ENCODE measurements at regions not wholly inside any gene's neighbourhood (a gene's known extent, or its start where the extent isn't known, plus 50 kb on each side); places are given as distances from the start of the nearest gene placed in this dataset.

- H3K4me3 ChIP-seq (ENCODE audit: low read length): no peak overlapping the region
- no peaks in the 10 kb centered on the region for H3K36me3 ChIP-seq (ENCODE audit: insufficient read depth, low read length)
- peaks cover 18% of the 10 kb centered on the region for H3K4me1 ChIP-seq (ENCODE audit: insufficient read depth, low read length)
Measured at GRCh38 chr2:134087371-134087921, 166.4 kb upstream of the MGAT5 start.

GRCh38 chr2:134089454-134089853 lies 164.4 kb upstream of the MGAT5 start:
- no peaks in the 10 kb centered on the region for H3K27me3 ChIP-seq (ENCODE audit: insufficient read depth, low read length)
- H3K36me3 ChIP-seq (ENCODE audit: insufficient read depth, low read length): no peaks in the 10 kb centered on the region
- H3K4me1 ChIP-seq (ENCODE audit: insufficient read depth, low read length): peaks cover 18% of the 10 kb centered on the region
- H2AFZ ChIP-seq (ENCODE audit: low read depth, low read length): no peak overlapping the region
- no peak overlapping the region for H3K4me3 ChIP-seq (ENCODE audit: low read length)
- H3K9me3 ChIP-seq (ENCODE audit: low read length): peaks cover 1% of the 10 kb centered on the region

More at GRCh38 chr2:134087371-134087921, 166.4 kb upstream of the MGAT5 start:
- Histone ChIP-seq H2AFZ (ENCODE audit: low read depth, low read length) (no peak overlapping the region), H3K27me3 (ENCODE audit: insufficient read depth, low read length) (no peaks in the 10 kb centered on the region), H3K9me3 (ENCODE audit: low read length) (peaks cover 1% of the 10 kb centered on the region)

GRCh38 chr2:134097740-134098139 lies 156.1 kb upstream of the MGAT5 start:
- Histone ChIP-seq H3K9me3 (ENCODE audit: low read length) (no peaks in the 10 kb centered on the region), H3K27me3 (ENCODE audit: insufficient read depth, low read length) (no peaks in the 10 kb centered on the region), H3K36me3 (ENCODE audit: insufficient read depth, low read length) (no peaks in the 10 kb centered on the region), H3K4me1 (ENCODE audit: insufficient read depth, low read length) (no peaks in the 10 kb centered on the region), H3K4me3 (ENCODE audit: low read length) (no peak overlapping the region), H2AFZ (ENCODE audit: low read depth, low read length) (no peak overlapping the region)

- H3K4me1 ChIP-seq (ENCODE audit: insufficient read depth, low read length): no peaks in the 10 kb centered on the region
- no peaks in the 10 kb centered on the region for H3K36me3 ChIP-seq (ENCODE audit: insufficient read depth, low read length)
- H3K27me3 ChIP-seq (ENCODE audit: insufficient read depth, low read length): no peaks in the 10 kb centered on the region
- no peaks in the 10 kb centered on the region for H3K9me3 ChIP-seq (ENCODE audit: low read length)
- no peak overlapping the region for H2AFZ ChIP-seq (ENCODE audit: low read depth, low read length)
- H3K4me3 ChIP-seq (ENCODE audit: low read length): no peak overlapping the region
Measured at GRCh38 chr2:134098321-134098720, 155.6 kb upstream of the MGAT5 start.

- Histone ChIP-seq H3K4me3 (ENCODE audit: low read length) (no peak overlapping the region), H3K36me3 (ENCODE audit: insufficient read depth, low read length) (no peaks in the 10 kb centered on the region), H3K4me1 (ENCODE audit: insufficient read depth, low read length) (no peaks in the 10 kb centered on the region), H2AFZ (ENCODE audit: low read depth, low read length) (no peak overlapping the region), H3K9me3 (ENCODE audit: low read length) (no peaks in the 10 kb centered on the region), H3K27me3 (ENCODE audit: insufficient read depth, low read length) (no peaks in the 10 kb centered on the region)
Measured at GRCh38 chr2:134099273-134099672, 154.6 kb upstream of the MGAT5 start.

GRCh38 chr2:134103196-134103595 lies 150.7 kb upstream of the MGAT5 start:
- Histone ChIP-seq H3K4me1 (ENCODE audit: insufficient read depth, low read length) (peaks cover 6% of the 10 kb centered on the region), H3K4me3 (ENCODE audit: low read length) (no peak overlapping the region), H3K9me3 (ENCODE audit: low read length) (no peaks in the 10 kb centered on the region), H3K27me3 (ENCODE audit: insufficient read depth, low read length) (no peaks in the 10 kb centered on the region), H2AFZ (ENCODE audit: low read depth, low read length) (no peak overlapping the region), H3K36me3 (ENCODE audit: insufficient read depth, low read length) (no peaks in the 10 kb centered on the region)

- Histone ChIP-seq H3K36me3 (ENCODE audit: insufficient read depth, low read length) (no peaks in the 10 kb centered on the region), H2AFZ (ENCODE audit: low read depth, low read length) (no peak overlapping the region), H3K4me3 (ENCODE audit: low read length) (no peak overlapping the region), H3K9me3 (ENCODE audit: low read length) (no peaks in the 10 kb centered on the region), H3K27me3 (ENCODE audit: insufficient read depth, low read length) (no peaks in the 10 kb centered on the region), H3K4me1 (ENCODE audit: insufficient read depth, low read length) (peaks cover 6% of the 10 kb centered on the region)
Measured at GRCh38 chr2:134104754-134105153, 149.1 kb upstream of the MGAT5 start.

- Histone ChIP-seq H3K4me3 (ENCODE audit: low read length) (no peak overlapping the region), H2AFZ (ENCODE audit: low read depth, low read length) (no peak overlapping the region), H3K4me1 (ENCODE audit: insufficient read depth, low read length) (peaks cover 6% of the 10 kb centered on the region), H3K9me3 (ENCODE audit: low read length) (no peaks in the 10 kb centered on the region), H3K27me3 (ENCODE audit: insufficient read depth, low read length) (no peaks in the 10 kb centered on the region), H3K36me3 (ENCODE audit: insufficient read depth, low read length) (no peaks in the 10 kb centered on the region)
Measured at GRCh38 chr2:134107402-134107801, 146.5 kb upstream of the MGAT5 start.

GRCh38 chr2:134108113-134108512 lies 145.8 kb upstream of the MGAT5 start:
- Histone ChIP-seq H3K4me1 (ENCODE audit: insufficient read depth, low read length) (peaks cover 6% of the 10 kb centered on the region), H3K36me3 (ENCODE audit: insufficient read depth, low read length) (no peaks in the 10 kb centered on the region), H2AFZ (ENCODE audit: low read depth, low read length) (no peak overlapping the region), H3K27me3 (ENCODE audit: insufficient read depth, low read length) (no peaks in the 10 kb centered on the region), H3K9me3 (ENCODE audit: low read length) (no peaks in the 10 kb centered on the region), H3K4me3 (ENCODE audit: low read length) (no peak overlapping the region)

GRCh38 chr2:134109246-134109645 lies 144.6 kb upstream of the MGAT5 start:
- peaks cover 6% of the 10 kb centered on the region for H3K4me1 ChIP-seq (ENCODE audit: insufficient read depth, low read length)
- H3K4me3 ChIP-seq (ENCODE audit: low read length): no peak overlapping the region
- no peak overlapping the region for H2AFZ ChIP-seq (ENCODE audit: low read depth, low read length)
- H3K9me3 ChIP-seq (ENCODE audit: low read length): no peaks in the 10 kb centered on the region
- no peaks in the 10 kb centered on the region for H3K27me3 ChIP-seq (ENCODE audit: insufficient read depth, low read length)
- no peaks in the 10 kb centered on the region for H3K36me3 ChIP-seq (ENCODE audit: insufficient read depth, low read length)

GRCh38 chr2:134109725-134110124 lies 144.1 kb upstream of the MGAT5 start:
- Histone ChIP-seq H3K4me1 (ENCODE audit: insufficient read depth, low read length) (peaks cover 6% of the 10 kb centered on the region), H3K36me3 (ENCODE audit: insufficient read depth, low read length) (no peaks in the 10 kb centered on the region), H3K9me3 (ENCODE audit: low read length) (no peaks in the 10 kb centered on the region), H3K27me3 (ENCODE audit: insufficient read depth, low read length) (no peaks in the 10 kb centered on the region), H2AFZ (ENCODE audit: low read depth, low read length) (no peak overlapping the region), H3K4me3 (ENCODE audit: low read length) (no peak overlapping the region)

- Histone ChIP-seq H3K36me3 (ENCODE audit: insufficient read depth, low read length) (no peaks in the 10 kb centered on the region), H3K9me3 (ENCODE audit: low read length) (no peaks in the 10 kb centered on the region), H3K4me3 (ENCODE audit: low read length) (no peak overlapping the region)
Measured at GRCh38 chr2:134110532-134110931, 143.3 kb upstream of the MGAT5 start.

GRCh38 chr2:134117676-134118075 lies 136.2 kb upstream of the MGAT5 start:
- no peaks in the 10 kb centered on the region for H3K27me3 ChIP-seq (ENCODE audit: insufficient read depth, low read length)
- no peak overlapping the region for H2AFZ ChIP-seq (ENCODE audit: low read depth, low read length)
- no peaks in the 10 kb centered on the region for H3K9me3 ChIP-seq (ENCODE audit: low read length)
- peaks cover 18% of the 10 kb centered on the region for H3K4me1 ChIP-seq (ENCODE audit: insufficient read depth, low read length)
- no peak overlapping the region for H3K4me3 ChIP-seq (ENCODE audit: low read length)
- no peaks in the 10 kb centered on the region for H3K36me3 ChIP-seq (ENCODE audit: insufficient read depth, low read length)

More at GRCh38 chr2:134110532-134110931, 143.3 kb upstream of the MGAT5 start:
- H3K4me1 ChIP-seq (ENCODE audit: insufficient read depth, low read length): peaks cover 6% of the 10 kb centered on the region
- no peaks in the 10 kb centered on the region for H3K27me3 ChIP-seq (ENCODE audit: insufficient read depth, low read length)
- H2AFZ ChIP-seq (ENCODE audit: low read depth, low read length): no peak overlapping the region
